B cell (primary cell): ENCODE measurements at regions not wholly inside any gene's neighbourhood (a gene's known extent, or its start where the extent isn't known, plus 50 kb on each side); places are given as distances from the start of the nearest gene placed in this dataset.

Experiments used
- CTCF ChIP-seq: fragments of 200-600 bp; IDR thresholded peaks from one replicate; pipeline ENCODE4 v1.8.0; 2022; ENCODE audit warnings: antibody characterized with exemption, mild to moderate bottlenecking
- EZH2 ChIP-seq: IDR thresholded peaks from 2 replicates; pipeline ENCODE4 v1.6.1; 2012; ENCODE audit warnings: borderline replicate concordance, low read depth, mild to moderate bottlenecking, moderate library complexity, low read length; ENCODE audit not compliant: insufficient read depth, poor library complexity, severe bottlenecking

GRCh38 chr3:65158023-65158422 is 470.2 kb upstream of the ADAMTS9 start:
- TF ChIP-seq CTCF (no peak), EZH2 (no peak)
